Osteoblast (primary cell): ENCODE measurements at regions not wholly inside any gene's neighbourhood (a gene's known extent, or its start where the extent isn't known, plus 50 kb on each side); places are given as distances from the start of the nearest gene placed in this dataset.
"Not testable (repeated sequence)": the region's sequence is repeated elsewhere in the genome, so short reads cannot be mapped to it uniquely, and the experiment has no call there.

ENCODE experiments used
- DNase-seq: peaks from one replicate; pipeline ENCODE4 v3.0.0; 2011; ENCODE audit warnings: low spot score, mixed read lengths; ENCODE audit not compliant: insufficient read length; ENCODE audit errors: missing footprints
- H2AFZ ChIP-seq: 2 replicates; pipeline ENCODE4 v1.6.0; 2011; ENCODE audit warnings: mild to moderate bottlenecking, low read length
- H3K27ac ChIP-seq: 2 replicates; pipeline ENCODE4 v1.5.1; 2011; ENCODE audit warnings: mild to moderate bottlenecking, low read depth, low read length, moderate library complexity
- H3K27me3 ChIP-seq: 2 replicates; pipeline ENCODE4 v1.6.0; 2012; ENCODE audit warnings: mild to moderate bottlenecking, control low read depth, inconsistent platforms, low read length, moderate library complexity; ENCODE audit not compliant: insufficient read depth
- H3K36me3 ChIP-seq: 2 replicates; pipeline ENCODE4 v1.5.1; 2011; ENCODE audit warnings: mild to moderate bottlenecking, low read length, control low read depth, moderate library complexity; ENCODE audit not compliant: insufficient read depth
- H3K4me1 ChIP-seq: 2 replicates; pipeline ENCODE4 v1.5.1; 2011; ENCODE audit warnings: mild to moderate bottlenecking, low read length, control low read depth, moderate library complexity; ENCODE audit not compliant: insufficient read depth
- H3K4me2 ChIP-seq: 2 replicates; pipeline ENCODE4 v1.6.0; 2011; ENCODE audit warnings: mild to moderate bottlenecking, low read length; ENCODE audit not compliant: insufficient read depth
- H3K4me3 ChIP-seq: fragments of 200-600 bp; sonication (generic); 3 replicates; pipeline ENCODE4 v1.5.1; 2012; ENCODE audit warnings: mild to moderate bottlenecking, low read length, inconsistent platforms; ENCODE audit not compliant: insufficient read depth
- H3K79me2 ChIP-seq: 2 replicates; pipeline ENCODE4 v1.6.0; 2012; ENCODE audit warnings: mild to moderate bottlenecking, low read length, control low read depth, inconsistent platforms; ENCODE audit not compliant: insufficient read depth
- H3K9me3 ChIP-seq: 2 replicates; pipeline ENCODE4 v1.5.1; 2011; ENCODE audit warnings: low read depth, low read length, control low read depth
- H4K20me1 ChIP-seq: 2 replicates; pipeline ENCODE4 v1.6.0; 2012; ENCODE audit warnings: mild to moderate bottlenecking, low read length, control low read depth; ENCODE audit not compliant: insufficient read depth
- TF ChIP-seq, protein P1 (sequence below): IDR thresholded peaks from 2 replicates; pipeline ENCODE4 v1.5.1; 2011; ENCODE audit warnings: mild to moderate bottlenecking, low read depth, low read length, moderate library complexity; ENCODE audit errors: extremely low read depth

DNA sequence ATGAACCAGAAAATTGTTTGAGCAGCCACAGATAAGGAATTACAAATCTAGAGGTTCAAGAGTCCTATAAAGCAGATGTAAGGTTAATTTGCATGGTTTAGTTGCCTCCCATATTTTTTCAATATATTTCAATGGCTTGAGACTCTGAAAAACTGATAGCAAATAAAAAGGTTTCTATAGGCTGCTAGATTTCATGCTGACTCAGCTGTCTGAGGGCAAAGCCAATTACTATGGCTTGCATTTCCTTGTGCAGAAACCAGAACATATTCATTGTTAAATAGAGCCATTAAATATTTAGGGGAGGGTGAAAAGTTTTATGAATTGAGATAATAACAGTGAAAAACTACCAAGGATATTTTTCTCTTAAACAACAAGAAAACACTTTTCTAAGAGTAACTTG lies 278.1 kb upstream of the CADM2 start:
- Histone ChIP-seq H2AFZ (no peak overlapping the region), H3K4me2 (no peak overlapping the region), H3K79me2 (no peaks in the 10 kb centered on the region), H3K4me1 (no peaks in the 10 kb centered on the region), H3K27me3 (no peaks in the 10 kb centered on the region), H3K4me3 (no peak overlapping the region), H4K20me1 (no peaks in the 10 kb centered on the region), H3K9me3 (peaks cover 5% of the 10 kb centered on the region), H3K36me3 (no peaks in the 10 kb centered on the region), H3K27ac (no peak overlapping the region)
- TF ChIP-seq, protein P1, sequence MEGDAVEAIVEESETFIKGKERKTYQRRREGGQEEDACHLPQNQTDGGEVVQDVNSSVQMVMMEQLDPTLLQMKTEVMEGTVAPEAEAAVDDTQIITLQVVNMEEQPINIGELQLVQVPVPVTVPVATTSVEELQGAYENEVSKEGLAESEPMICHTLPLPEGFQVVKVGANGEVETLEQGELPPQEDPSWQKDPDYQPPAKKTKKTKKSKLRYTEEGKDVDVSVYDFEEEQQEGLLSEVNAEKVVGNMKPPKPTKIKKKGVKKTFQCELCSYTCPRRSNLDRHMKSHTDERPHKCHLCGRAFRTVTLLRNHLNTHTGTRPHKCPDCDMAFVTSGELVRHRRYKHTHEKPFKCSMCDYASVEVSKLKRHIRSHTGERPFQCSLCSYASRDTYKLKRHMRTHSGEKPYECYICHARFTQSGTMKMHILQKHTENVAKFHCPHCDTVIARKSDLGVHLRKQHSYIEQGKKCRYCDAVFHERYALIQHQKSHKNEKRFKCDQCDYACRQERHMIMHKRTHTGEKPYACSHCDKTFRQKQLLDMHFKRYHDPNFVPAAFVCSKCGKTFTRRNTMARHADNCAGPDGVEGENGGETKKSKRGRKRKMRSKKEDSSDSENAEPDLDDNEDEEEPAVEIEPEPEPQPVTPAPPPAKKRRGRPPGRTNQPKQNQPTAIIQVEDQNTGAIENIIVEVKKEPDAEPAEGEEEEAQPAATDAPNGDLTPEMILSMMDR: no peak
- DNase-seq: no peak

DNA sequence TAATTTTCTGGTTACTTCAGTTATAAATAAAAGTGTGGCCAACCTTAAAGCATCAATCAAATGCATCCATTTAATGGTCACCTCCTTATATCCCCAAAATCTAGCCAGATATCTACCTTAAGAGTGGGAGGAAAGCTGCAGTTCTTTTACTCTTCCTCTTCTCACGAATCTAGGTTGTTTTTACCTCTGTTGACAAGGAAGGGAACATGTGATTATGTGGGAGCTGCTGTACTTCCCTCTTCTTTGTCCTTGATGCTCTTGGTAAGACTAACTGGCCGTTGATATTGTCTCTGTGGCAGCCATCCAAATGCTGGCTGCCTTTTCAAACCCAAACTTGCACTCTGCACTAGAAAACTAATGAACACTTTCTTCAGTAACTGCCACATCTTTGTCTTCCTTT lies 275.3 kb upstream of the CADM2 start:
- no peak for DNase-seq
- Histone ChIP-seq H2AFZ (no peak overlapping the region), H3K4me2 (no peak overlapping the region), H3K27me3 (no peaks in the 10 kb centered on the region), H3K9me3 (peaks cover 4% of the 10 kb centered on the region), H3K27ac (no peak overlapping the region), H3K4me1 (no peaks in the 10 kb centered on the region), H3K4me3 (no peak overlapping the region), H4K20me1 (no peaks in the 10 kb centered on the region), H3K36me3 (no peaks in the 10 kb centered on the region), H3K79me2 (no peaks in the 10 kb centered on the region)
- TF ChIP-seq, protein P1: no peak

DNA sequence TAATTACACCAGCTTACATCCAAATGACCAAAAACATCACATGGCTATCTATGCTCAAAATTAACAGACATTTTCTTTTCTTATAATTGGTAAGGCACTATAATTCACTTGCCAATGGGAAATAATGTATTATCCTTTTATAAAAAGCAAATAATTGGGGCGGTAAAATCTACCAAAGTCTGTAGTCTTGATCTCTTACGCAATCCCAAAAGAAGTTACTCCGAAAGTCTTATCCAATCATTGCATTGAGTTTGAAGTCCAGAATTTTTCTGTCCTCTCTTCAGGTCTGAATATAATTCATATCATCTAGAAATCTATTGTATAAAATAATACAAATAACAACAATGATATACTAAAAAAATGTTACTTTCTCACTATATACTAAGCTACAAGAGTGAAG lies 273.3 kb upstream of the CADM2 start:
- no peaks in the 10 kb centered on the region for H3K79me2 ChIP-seq
- no peak overlapping the region for H2AFZ ChIP-seq
- H4K20me1 ChIP-seq: no peaks in the 10 kb centered on the region
- no peaks in the 10 kb centered on the region for H3K27me3 ChIP-seq
- no peaks in the 10 kb centered on the region for H3K36me3 ChIP-seq
- H3K4me3 ChIP-seq: no peak overlapping the region
- H3K27ac ChIP-seq: no peak overlapping the region
- TF ChIP-seq, protein P1: no peak
- no peak for DNase-seq
- no peaks in the 10 kb centered on the region for H3K4me1 ChIP-seq
- H3K9me3 ChIP-seq: peaks cover 4% of the 10 kb centered on the region
- H3K4me2 ChIP-seq: no peak overlapping the region

DNA sequence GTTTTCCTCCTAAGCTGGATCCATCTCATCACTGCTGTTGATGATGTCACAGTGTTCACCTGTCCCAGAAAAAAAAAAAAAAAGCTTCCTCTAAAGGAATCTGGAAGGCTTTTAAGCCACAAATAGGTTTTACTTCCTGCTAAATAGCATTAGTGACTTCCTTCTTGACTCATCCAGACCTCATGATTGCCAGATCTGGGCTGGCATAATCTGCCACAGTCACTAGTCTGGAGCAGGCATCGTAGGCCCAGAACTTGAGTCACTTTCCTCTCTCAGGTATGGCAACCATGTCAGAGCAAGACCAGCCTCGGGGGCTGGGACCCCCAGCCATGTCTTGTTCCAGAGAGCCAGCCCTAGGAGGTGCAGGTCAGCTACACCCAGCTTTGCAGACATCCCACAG lies 266.5 kb upstream of the CADM2 start:
- no peaks in the 10 kb centered on the region for H3K79me2 ChIP-seq
- H2AFZ ChIP-seq: no peak overlapping the region
- no peaks in the 10 kb centered on the region for H4K20me1 ChIP-seq
- H3K4me1 ChIP-seq: no peaks in the 10 kb centered on the region
- no peak overlapping the region for H3K4me3 ChIP-seq
- no peak for DNase-seq
- H3K27ac ChIP-seq: no peak overlapping the region
- H3K27me3 ChIP-seq: no peaks in the 10 kb centered on the region
- peaks cover 4% of the 10 kb centered on the region for H3K9me3 ChIP-seq
- no peak overlapping the region for H3K4me2 ChIP-seq
- TF ChIP-seq, protein P1: no peak
- H3K36me3 ChIP-seq: no peaks in the 10 kb centered on the region

DNA sequence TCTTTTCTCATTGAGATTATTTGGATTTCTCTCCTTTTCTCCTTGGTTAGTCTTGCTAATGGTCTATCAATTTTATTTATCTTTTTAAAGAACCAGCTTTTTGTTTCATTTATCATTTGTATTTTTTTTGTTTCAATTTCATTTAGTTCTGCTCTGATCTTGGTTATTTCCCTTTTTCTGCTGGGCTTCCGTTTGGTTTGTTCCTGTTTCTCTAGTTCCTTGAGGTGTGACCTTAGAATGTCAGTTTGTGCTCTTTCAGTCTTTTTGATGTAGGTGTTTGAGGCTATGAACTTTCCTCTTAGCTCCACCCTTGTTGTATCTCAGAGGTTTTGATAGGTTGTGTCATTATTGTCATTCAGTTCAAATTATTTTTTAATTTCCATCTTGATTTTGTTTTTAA lies 248.5 kb upstream of the CADM2 start:
- DNase-seq, H3K4me3 ChIP-seq: not testable (repeated sequence)

More for the DNA sequence above, 248.5 kb upstream of the CADM2 start:
- not testable (repeated sequence) for H3K36me3 ChIP-seq, H4K20me1 ChIP-seq, H3K79me2 ChIP-seq, H3K27ac ChIP-seq, H3K4me1 ChIP-seq, H3K27me3 ChIP-seq, H3K9me3 ChIP-seq, H2AFZ ChIP-seq, H3K4me2 ChIP-seq
